Thyroid gland (tissue), 4 donors: ENCODE measurements at regions not wholly inside any gene's neighbourhood (a gene's known extent, or its start where the extent isn't known, plus 50 kb on each side); places are given as distances from the start of the nearest gene placed in this dataset.

Experiments
- CTCF ChIP-seq, 6 experiments: fragments of 200-600 bp in 3 of 6; fragments of 450-650 bp in 3 of 6; sonication (generic) in 3 of 6; IDR thresholded peaks; one replicate each; pipeline ENCODE4 v1.5.1; 2016 to 2019; ENCODE audit warnings: antibody characterized with exemption in 6 of 6, mild to moderate bottlenecking in 2 of 6, inconsistent platforms in 1 of 6, moderate library complexity in 1 of 6
- POLR2A ChIP-seq, 2 donors: fragments of 450-650 bp; IDR thresholded peaks; one replicate each; pipeline ENCODE4 v1.6.1; 2017; ENCODE audit warnings: antibody characterized with exemption in 2 of 2, mild to moderate bottlenecking in 2 of 2, moderate library complexity in 1 of 2

GRCh38 chr6:19712998-19713397 is 124.2 kb upstream of the ID4 start:
- TF ChIP-seq CTCF (IDR thresholded peaks at IDR 0.05) (no peak), POLR2A (IDR thresholded peaks at IDR 0.05) (no peak)
